Upper lobe of right lung (tissue), 1 donor: ENCODE measurements at regions not wholly inside any gene's neighbourhood (a gene's known extent, or its start where the extent isn't known, plus 50 kb on each side); places are given as distances from the start of the nearest gene placed in this dataset.

Experiments
- ATAC-seq: fragments of 200-7000 bp; cut with Tn5 transposase; one replicate; pipeline ENCODE4 v1.9.1; 2020; ENCODE audit warnings: mild to moderate bottlenecking, moderate library complexity
- DNase-seq: peaks from one replicate; pipeline ENCODE4 v3.0.0-alpha.2; 2020
- H3K27ac ChIP-seq: fragments of 200-600 bp; one replicate; pipeline ENCODE4 v1.8.0; 2022
- H3K27me3 ChIP-seq: fragments of 200-600 bp; one replicate; pipeline ENCODE4 v1.8.0; 2022; ENCODE audit warnings: mild to moderate bottlenecking
- H3K36me3 ChIP-seq: fragments of 200-600 bp; one replicate; pipeline ENCODE4 v1.8.0; 2022
- H3K4me1 ChIP-seq: fragments of 200-600 bp; one replicate; pipeline ENCODE4 v1.8.0; 2022
- H3K4me3 ChIP-seq: fragments of 200-600 bp; one replicate; pipeline ENCODE4 v1.8.0; 2022; ENCODE audit warnings: mild to moderate bottlenecking
- H3K9me3 ChIP-seq: fragments of 200-600 bp; one replicate; pipeline ENCODE4 v1.8.0; 2022
- CTCF ChIP-seq: fragments of 200-600 bp; IDR thresholded peaks from one replicate; pipeline ENCODE4 v1.8.0; 2022; ENCODE audit warnings: antibody characterized with exemption
- intact Hi-C: fragments of 100-400 bp; cut with DNase I; formaldehyde crosslinking; loops from one replicate; pipeline ENCODE4 v1.11.0; 2022
- donor health status: DM: no; HTN: yes; CAD: no; lungs with severe emphysema.

GRCh38 chr11:30113326-30113898 is 96.6 kb upstream of the KCNA4 start:
- ATAC-seq (peak; percentile 13), DNase-seq (no peak)
- Histone ChIP-seq H3K4me1 (no peaks in the 10 kb centered on the region), H3K27me3 (no peaks in the 10 kb centered on the region), H3K36me3 (no peaks in the 10 kb centered on the region), H3K9me3 (no peaks in the 10 kb centered on the region), H3K4me3 (no peak overlapping the region), H3K27ac (no peak overlapping the region)
- no peak for TF ChIP-seq CTCF
- intact Hi-C loops = no loop called here

DNA sequence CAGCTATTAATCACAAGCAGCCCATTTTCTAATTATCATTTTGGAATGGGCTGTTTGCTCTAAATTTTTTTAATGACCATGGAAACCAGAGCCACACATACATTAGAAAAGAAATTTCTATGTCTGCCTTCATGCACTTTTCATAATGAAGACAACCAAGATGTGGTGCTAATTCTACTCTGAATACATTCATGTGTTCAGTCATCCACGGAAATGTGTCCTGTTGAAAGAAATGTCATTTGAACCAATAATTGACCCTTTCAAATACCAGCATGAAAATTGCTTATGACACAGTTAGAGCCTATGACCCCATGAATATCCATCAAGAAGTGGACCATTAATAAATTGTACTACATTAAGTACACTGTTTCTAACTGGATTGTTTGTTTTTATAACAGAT is 99.7 kb upstream of the KCNA4 start:
- Histone ChIP-seq H3K9me3 (no peaks in the 10 kb centered on the region), H3K27me3 (no peaks in the 10 kb centered on the region), H3K4me1 (no peaks in the 10 kb centered on the region), H3K36me3 (no peaks in the 10 kb centered on the region), H3K4me3 (no peak overlapping the region), H3K27ac (no peak overlapping the region)
- DNase-seq = no peak
- TF ChIP-seq CTCF = no peak
- ATAC-seq = no peak
- intact Hi-C loops = no loop called here

DNA sequence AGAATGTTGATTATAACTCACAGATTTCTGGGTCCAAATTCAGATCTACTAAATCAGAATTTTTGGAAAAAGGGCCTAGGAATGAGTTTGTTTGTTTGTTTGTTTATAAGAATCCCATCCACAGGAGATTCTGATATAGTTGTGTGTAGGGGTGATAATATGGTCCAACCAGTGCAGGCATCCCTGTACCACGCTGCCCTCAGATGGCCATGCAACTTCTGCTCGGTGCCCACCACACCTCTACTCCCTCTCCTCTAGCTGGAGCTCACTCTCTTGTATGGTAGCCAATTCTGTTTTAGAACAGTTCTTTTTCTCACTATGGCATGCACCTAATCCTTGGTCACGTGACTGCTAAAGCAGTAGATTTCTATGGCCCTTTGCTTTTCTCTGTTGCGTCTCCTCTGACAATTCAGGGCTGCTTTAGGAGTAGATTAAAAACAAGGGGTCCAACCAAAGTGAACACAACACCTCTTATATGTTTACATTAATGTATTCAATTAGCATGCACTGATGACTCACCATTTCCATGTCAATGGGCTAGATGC is 103.3 kb upstream of the KCNA4 start:
- Histone ChIP-seq H3K36me3 (no peaks in the 10 kb centered on the region), H3K27ac (no peak overlapping the region), H3K9me3 (no peaks in the 10 kb centered on the region), H3K27me3 (no peaks in the 10 kb centered on the region), H3K4me3 (no peak overlapping the region), H3K4me1 (no peaks in the 10 kb centered on the region)
- DNase-seq (no peak), ATAC-seq (no peak)
- intact Hi-C loops = no loop called here
- TF ChIP-seq CTCF = no peak

DNA sequence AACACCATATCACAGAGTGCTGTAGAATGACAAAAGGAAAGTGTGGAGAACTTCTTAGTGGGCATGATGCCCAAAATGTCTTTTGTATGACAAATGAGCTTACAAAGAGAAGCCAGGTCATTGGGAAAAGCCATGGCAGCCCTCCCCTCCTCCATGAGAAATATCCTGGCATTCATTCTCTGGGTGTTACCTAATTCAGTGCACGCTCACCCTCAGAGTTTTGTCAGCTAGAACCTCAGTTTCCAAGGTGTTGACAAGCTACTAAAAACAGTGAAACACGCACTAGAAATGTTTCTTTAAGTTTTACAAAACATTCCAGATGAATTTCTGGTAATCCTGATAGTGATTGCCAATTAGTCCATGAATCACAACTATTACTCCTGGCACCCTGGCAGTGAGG is 105.4 kb upstream of the FSHB start:
- no peak for TF ChIP-seq CTCF
- H3K27me3 ChIP-seq = peaks cover 6% of the 10 kb centered on the region
- no peak for DNase-seq
- intact Hi-C loops = no loop called here
- ATAC-seq = no peak
- H3K4me1 ChIP-seq = no peaks in the 10 kb centered on the region
- H3K36me3 ChIP-seq = no peaks in the 10 kb centered on the region
- H3K27ac ChIP-seq = no peak overlapping the region
- H3K9me3 ChIP-seq = no peaks in the 10 kb centered on the region
- H3K4me3 ChIP-seq = no peak overlapping the region

DNA sequence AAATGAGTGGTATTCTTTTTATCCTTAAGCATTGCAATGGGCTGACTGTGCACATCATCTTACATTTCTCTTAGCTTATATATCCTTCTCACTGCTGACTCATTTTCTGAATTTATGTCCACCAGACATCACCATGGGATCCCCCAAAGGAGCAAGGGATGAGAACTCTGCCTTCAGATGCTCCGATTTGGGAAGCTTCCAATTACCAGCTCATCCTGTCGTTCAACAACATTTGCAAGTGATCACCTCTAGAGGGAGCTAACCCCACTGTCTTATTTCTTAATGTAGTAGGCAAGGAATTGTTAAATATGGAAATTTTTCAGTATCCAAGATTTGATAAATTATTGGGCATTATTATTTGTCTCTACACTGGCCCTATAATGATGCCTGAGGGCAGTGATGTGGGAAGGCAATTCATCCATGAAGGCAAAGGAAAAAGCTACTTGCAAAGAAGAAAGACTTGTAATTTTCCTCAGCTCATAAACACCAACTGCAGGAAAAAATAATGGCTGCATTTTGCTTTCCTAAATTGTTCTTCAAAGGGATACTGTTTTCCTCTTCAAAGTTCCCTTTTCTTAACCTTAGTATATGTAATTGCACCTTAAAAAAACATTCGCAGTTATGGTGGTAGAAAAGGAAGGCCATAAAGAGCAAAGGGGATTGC is 102.4 kb upstream of the FSHB start:
- TF ChIP-seq CTCF = peak; percentile 59
- H3K36me3 ChIP-seq = no peaks in the 10 kb centered on the region
- intact Hi-C loops = no loop called here
- peaks cover 6% of the 10 kb centered on the region for H3K27me3 ChIP-seq
- H3K9me3 ChIP-seq = no peaks in the 10 kb centered on the region
- no peak for ATAC-seq
- no peak overlapping the region for H3K4me3 ChIP-seq
- H3K4me1 ChIP-seq = no peaks in the 10 kb centered on the region
- no peak for DNase-seq
- H3K27ac ChIP-seq = no peak overlapping the region
